8988T (cell line): ENCODE measurements at regions not wholly inside any gene's neighbourhood (a gene's known extent, or its start where the extent isn't known, plus 50 kb on each side); places are given as distances from the start of the nearest gene placed in this dataset.

Experiments
- DNase-seq: peaks from one replicate; pipeline ENCODE4 v3.0.0; 2011

- DNase-seq, result no peak
Measured at GRCh38 chr18:44179693-44180092, 501.0 kb upstream of the SETBP1 start.

- no peak for DNase-seq
Measured at GRCh38 chr18:44180683-44181082, 500.0 kb upstream of the SETBP1 start.

GRCh38 chr18:44181951-44182747 lies 498.5 kb upstream of the SETBP1 start:
- no peak for DNase-seq

GRCh38 chr18:44186001-44186400 lies 494.7 kb upstream of the SETBP1 start:
- DNase-seq, result no peak

- DNase-seq, result no peak
Measured at GRCh38 chr18:44187090-44187489, 493.6 kb upstream of the SETBP1 start.

GRCh38 chr18:44195394-44196140 lies 485.1 kb upstream of the SETBP1 start:
- DNase-seq, result no peak

GRCh38 chr18:44197832-44198611 lies 482.7 kb upstream of the SETBP1 start:
- DNase-seq, result no peak

- DNase-seq, result no peak
Measured at GRCh38 chr18:44198612-44199284, 481.9 kb upstream of the SETBP1 start.

GRCh38 chr18:44213293-44213692 lies 467.4 kb upstream of the SETBP1 start:
- no peak for DNase-seq

- DNase-seq, result no peak
Measured at GRCh38 chr18:44214396-44214795, 466.3 kb upstream of the SETBP1 start.

GRCh38 chr18:44216169-44216568 lies 464.5 kb upstream of the SETBP1 start:
- no peak for DNase-seq

- DNase-seq, result no peak
Measured at GRCh38 chr18:44227501-44227900, 453.2 kb upstream of the SETBP1 start.

- no peak for DNase-seq
Measured at GRCh38 chr18:44229693-44230108, 451.0 kb upstream of the SETBP1 start.

GRCh38 chr18:44231936-44232335 lies 448.8 kb upstream of the SETBP1 start:
- DNase-seq, result no peak

GRCh38 chr18:44232500-44232899 lies 448.2 kb upstream of the SETBP1 start:
- no peak for DNase-seq

GRCh38 chr18:44238454-44238853 lies 442.2 kb upstream of the SETBP1 start:
- no peak for DNase-seq

GRCh38 chr18:44238911-44239310 lies 441.8 kb upstream of the SETBP1 start:
- no peak for DNase-seq

- DNase-seq, result no peak
Measured at GRCh38 chr18:44241020-44241419, 439.7 kb upstream of the SETBP1 start.

GRCh38 chr18:44245019-44245418 lies 435.7 kb upstream of the SETBP1 start:
- DNase-seq, result no peak

- DNase-seq, result no peak
Measured at GRCh38 chr18:44246001-44246400, 434.7 kb upstream of the SETBP1 start.

- DNase-seq, result no peak
Measured at GRCh38 chr18:44258086-44258485, 422.6 kb upstream of the SETBP1 start.

- no peak for DNase-seq
Measured at GRCh38 chr18:44258576-44258975, 422.1 kb upstream of the SETBP1 start.

- no peak for DNase-seq
Measured at GRCh38 chr18:44259610-44260009, 421.1 kb upstream of the SETBP1 start.
